Omental fat pad (tissue), 3 donors: ENCODE measurements at regions not wholly inside any gene's neighbourhood (a gene's known extent, or its start where the extent isn't known, plus 50 kb on each side); places are given as distances from the start of the nearest gene placed in this dataset.
"Not testable (repeated sequence)": the region's sequence is repeated elsewhere in the genome, so short reads cannot be mapped to it uniquely, and the experiment has no call there.

Source experiments
- ATAC-seq: fragments of 150-250 bp; one replicate; pipeline ENCODE4 v1.9.1; 2016; ENCODE audit warnings: mild to moderate bottlenecking, moderate library complexity; ENCODE audit not compliant: low FRiP score
- DNase-seq: peaks from one replicate; pipeline ENCODE4 v3.0.0-alpha.2; 2019; ENCODE audit warnings: low spot score
- CTCF ChIP-seq, 3 donors: fragments of 450-650 bp; IDR thresholded peaks; one replicate each; pipeline ENCODE4 v1.5.1; 2016 to 2017; ENCODE audit warnings: antibody characterized with exemption in 3 of 3, mild to moderate bottlenecking in 3 of 3, moderate library complexity in 2 of 3

- ATAC-seq (no peak), DNase-seq (no peak)
- TF ChIP-seq CTCF (IDR thresholded peaks at IDR 0.05) = no peak
Observed at GRCh38 chr12:94916663-94917062, 86.8 kb downstream of the NDUFA12 start.

GRCh38 chr12:94909663-94910062 lies 93.8 kb downstream of the NDUFA12 start:
- ATAC-seq (no peak), DNase-seq (no peak)
- no peak for TF ChIP-seq CTCF (IDR thresholded peaks at IDR 0.05)

GRCh38 chr12:94905749-94906148 lies 97.7 kb downstream of the NDUFA12 start:
- not testable (repeated sequence) for ATAC-seq

GRCh38 chr12:94900496-94900895 lies 103.0 kb downstream of the NDUFA12 start:
- TF ChIP-seq CTCF (IDR thresholded peaks at IDR 0.05) = no peak
- ATAC-seq (no peak), DNase-seq (no peak)

More at GRCh38 chr12:94905749-94906148, 97.7 kb downstream of the NDUFA12 start:
- not testable (repeated sequence) for DNase-seq

- no peak for TF ChIP-seq CTCF (IDR thresholded peaks at IDR 0.05)
- no peak for ATAC-seq
- no peak for DNase-seq
Observed at GRCh38 chr12:94898388-94898787, 105.1 kb downstream of the NDUFA12 start.

GRCh38 chr12:94892544-94893267 lies 110.8 kb downstream of the NDUFA12 start:
- no peak for TF ChIP-seq CTCF (IDR thresholded peaks at IDR 0.05)
- DNase-seq = no peak
- no peak for ATAC-seq

- no peak for TF ChIP-seq CTCF (IDR thresholded peaks at IDR 0.05)
- ATAC-seq (no peak), DNase-seq (no peak)
Observed at GRCh38 chr12:94889445-94890210, 113.9 kb downstream of the NDUFA12 start.
